NCI-H2107 treated with DMSO at 0.1 percent for 48 hours (cell line): ENCODE measurements at regions not wholly inside any gene's neighbourhood (a gene's known extent, or its start where the extent isn't known, plus 50 kb on each side); places are given as distances from the start of the nearest gene placed in this dataset.

ENCODE experiments used
- DNase-seq: peaks from one replicate; lab custom pipeline; 2025; ENCODE audit not compliant: unreplicated experiment; lab: John Stamatoyannopoulos, UW

- no peak for DNase-seq
Measured at GRCh38 chr14:87816416-87816815, 176.6 kb downstream of the GALC start.

GRCh38 chr14:87815121-87815520 is 177.9 kb downstream of the GALC start:
- DNase-seq, result no peak

DNA sequence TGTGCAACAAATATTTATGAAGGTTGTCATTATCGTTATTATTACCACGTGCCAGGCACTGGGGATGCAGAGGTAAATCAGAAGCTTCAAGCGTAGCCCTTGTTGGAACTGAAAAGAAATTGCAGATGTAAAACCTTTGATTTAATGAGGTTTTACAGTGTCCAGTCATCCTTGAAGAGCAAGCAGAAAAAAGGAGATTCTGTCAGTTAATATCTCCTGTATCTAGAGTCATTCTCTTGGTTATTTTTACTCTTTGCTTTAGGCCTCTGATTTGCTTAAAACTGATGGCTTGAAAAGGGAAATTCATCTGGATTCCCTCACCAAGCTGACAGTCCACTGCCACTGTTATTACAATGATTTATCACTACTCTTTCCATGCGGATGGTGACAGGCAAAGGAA is 179.3 kb downstream of the GALC start:
- DNase-seq, result no peak

- peak; percentile 36 for DNase-seq
Measured at GRCh38 chr14:87813211-87813610, 179.8 kb downstream of the GALC start.

DNA sequence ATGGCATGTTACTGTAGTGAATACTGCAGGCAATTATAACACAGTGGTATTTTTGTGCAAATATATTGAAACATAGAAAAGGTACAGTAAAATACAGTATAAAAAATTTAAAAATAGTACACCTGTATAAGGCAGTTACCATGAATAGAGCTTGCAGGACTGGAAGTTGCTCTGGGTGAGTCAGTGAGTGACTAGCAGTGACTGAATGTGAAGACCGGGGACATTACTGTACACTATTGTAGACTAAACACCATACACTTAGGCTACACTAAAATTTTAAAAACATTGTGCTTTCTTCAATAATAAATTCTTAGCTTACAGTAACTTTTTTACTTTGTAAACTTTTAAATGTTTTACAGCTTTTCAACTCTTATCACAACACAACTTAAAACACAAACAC is 181.7 kb downstream of the GALC start:
- DNase-seq, result no peak

DNA sequence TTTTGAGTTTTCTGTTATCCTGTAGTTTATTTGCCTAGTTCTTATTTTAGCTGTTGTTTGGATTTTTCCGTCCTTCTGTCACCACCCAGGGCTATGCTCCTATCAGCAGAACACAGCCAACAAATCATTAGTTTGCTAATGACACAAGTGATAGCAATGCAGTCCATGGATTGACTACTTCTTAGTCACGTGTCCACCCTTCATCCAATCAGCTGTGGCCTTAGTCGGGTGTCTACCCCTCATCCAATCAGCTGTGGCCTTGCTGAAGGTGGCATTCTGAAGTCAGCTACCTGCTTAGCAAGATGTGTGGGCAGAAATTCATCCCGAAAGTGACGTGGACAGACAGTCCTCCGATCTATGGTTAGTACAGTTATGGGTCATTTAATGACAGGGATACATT is 182.3 kb downstream of the GALC start:
- no peak for DNase-seq

DNA sequence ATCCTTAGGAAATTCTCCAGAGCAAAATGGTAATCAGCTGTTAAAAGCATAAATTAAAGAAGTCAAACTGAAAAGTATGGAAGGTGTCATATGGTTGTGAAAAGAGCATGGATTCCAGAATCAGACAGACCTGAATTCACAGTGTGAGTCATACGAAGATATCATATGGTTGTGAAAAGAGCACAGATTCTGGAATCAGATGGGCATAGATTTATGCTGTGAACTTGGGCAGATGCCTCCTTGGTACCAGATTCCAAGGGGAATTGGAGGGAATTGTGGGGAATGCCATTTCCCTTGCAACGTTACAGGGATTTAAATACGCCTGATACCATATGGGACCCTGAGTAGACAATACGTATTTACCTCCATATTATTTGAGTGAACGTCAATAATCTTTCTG is 183.7 kb downstream of the GALC start:
- no peak for DNase-seq

DNA sequence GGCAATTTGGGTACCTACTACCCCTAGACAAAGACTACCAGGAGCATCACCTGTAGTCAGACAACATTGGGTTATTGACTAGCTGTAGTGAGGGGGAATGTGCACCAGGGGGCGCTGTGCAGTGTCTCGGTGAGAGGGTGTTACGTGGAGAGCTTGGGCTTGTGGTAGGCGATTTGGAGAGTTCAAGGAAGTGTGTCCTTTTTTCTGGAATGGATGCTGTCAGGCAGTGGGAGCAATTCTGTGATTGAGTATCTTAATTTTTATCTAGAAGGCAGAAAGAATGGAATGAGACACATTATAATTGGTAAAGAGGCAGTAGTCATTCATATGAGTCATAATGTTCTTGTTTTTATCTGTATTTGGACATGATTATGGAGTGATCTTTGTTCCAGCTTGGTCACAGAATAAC is 187.7 kb downstream of the GALC start:
- peak; percentile 16 for DNase-seq

DNA sequence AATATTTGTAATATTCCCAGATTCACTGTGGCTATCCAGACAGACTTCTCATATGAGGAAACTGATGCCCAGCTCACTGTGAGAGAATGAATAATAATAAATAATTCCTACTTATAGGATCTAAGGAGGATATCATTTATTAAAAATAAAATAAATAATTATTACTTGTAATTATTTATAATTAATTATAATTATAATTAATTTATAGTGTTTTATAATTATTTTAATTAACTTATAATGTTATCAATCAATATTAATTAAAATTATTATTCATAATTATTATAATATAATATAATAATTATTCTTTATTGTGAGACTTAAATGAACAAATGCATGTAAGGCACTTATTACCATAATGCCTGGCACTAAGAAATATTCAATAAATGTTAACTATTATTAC is 192.8 kb downstream of the GALC start:
- no peak for DNase-seq

DNA sequence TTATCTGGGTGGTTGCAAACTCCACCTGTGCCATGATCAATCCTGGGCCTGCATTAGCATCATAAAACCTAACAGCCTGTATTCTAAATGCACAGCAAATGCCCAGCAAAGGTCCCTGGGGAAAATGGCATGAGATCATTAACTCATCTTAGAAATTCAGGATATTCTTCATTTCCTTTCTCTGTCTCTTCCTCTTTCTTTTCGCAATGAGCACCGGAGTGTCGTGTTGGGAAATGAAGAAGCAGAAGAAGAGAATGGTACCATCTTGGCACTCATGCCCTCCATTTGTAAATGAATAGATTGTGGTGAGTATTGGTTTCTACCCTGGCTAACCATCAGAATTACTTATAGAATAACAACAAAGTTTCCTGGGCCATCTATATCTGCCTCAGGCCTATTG is 193.6 kb downstream of the GALC start:
- no peak for DNase-seq

DNA sequence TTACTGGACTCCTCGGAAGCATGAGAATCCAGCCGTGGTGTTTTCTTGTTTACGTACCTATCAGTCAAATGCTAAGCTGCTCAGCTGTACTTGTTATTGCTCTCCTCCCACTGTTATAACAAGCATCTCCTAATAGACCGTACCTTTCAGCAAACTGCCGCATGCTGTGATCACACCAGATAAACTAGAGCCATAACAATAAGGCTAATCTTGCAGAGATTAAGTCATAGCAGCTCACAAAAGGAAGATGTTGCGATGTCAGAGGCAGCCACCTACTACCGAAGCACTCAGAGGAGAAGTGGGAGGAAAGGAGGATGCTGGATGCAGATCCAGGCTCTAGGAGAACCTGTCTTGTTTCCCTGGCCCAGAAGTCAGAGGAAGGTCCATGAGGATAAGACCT is 196.0 kb downstream of the GALC start:
- DNase-seq, result no peak

DNA sequence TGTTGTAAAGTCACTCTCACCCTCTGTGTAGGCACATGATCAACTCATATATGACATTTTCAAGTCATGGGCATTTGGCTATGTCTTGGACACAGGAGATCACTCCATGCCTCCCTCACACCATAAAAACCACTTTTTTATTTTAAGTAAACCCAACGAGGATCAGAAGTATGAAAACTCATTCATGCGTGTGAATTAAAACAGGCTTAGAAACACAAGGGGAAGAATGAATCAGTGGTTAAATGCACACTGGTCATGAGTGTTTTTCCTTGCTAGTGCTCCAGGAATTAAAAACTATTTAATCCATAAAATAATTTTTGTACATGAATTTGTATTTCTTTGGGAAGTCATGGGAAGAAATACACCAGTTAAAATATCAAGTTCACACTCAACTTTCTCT is 198.4 kb downstream of the GALC start:
- DNase-seq, result no peak

DNA sequence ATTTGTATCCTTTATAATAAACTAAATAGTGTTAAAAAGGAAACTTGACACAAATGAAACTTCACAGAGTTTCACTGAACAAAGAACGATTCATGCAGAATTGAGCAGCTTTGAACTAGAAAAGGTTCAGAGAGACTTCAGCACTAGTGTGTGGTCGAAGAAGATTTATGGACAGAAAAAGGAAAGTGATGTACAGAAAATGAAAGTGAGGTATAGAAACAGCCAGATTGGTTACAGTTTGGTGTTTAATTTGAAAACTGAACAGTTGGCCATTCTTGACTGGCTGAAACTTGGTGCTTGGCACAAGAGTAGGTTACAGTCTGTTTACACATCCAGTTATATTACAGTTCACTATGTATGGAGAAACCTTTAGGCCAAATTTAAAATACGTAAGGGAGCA is 207.1 kb downstream of the GALC start:
- DNase-seq, result no peak

- no peak for DNase-seq
Measured at GRCh38 chr14:87784386-87784785, 208.6 kb downstream of the GALC start.

DNA sequence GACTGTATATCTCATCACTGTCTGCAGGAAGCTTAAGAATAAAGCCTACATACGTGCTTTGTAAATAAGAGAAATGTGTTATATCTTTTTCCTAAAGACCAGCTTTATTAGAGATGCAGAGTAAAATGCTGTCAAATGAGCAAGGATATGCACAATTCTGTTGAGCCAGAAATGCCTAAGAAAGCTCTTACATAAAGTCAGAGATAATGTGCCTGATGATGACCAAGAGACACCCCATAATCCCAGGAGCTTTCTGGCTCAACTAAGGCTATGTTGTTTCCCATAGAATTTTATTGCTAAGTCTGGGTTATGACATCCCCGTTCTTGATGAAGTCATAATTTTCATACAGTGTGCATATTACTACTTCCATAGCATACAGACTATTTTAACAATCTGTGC is 209.9 kb downstream of the GALC start:
- DNase-seq, result no peak

GRCh38 chr14:87772854-87773253 is 220.1 kb downstream of the GALC start:
- no peak for DNase-seq

DNA sequence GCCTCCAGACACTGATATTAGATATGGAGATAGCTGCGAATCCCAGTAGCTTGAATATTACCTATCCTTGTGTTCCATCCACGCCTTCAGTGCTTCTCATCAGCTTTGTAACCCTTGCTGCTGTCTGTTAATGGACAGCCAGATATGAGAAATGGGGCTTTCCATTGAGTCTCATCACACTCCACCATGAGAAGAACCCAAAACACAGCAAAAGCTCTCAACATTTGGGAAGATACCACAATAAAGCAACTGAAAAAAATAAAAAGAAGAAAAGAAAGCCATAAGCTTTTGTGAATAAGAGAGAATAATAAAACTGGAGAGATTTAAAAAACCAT is 225.4 kb downstream of the GALC start:
- DNase-seq, result no peak

GRCh38 chr14:87758876-87759275 is 234.1 kb downstream of the GALC start:
- DNase-seq, result no peak

DNA sequence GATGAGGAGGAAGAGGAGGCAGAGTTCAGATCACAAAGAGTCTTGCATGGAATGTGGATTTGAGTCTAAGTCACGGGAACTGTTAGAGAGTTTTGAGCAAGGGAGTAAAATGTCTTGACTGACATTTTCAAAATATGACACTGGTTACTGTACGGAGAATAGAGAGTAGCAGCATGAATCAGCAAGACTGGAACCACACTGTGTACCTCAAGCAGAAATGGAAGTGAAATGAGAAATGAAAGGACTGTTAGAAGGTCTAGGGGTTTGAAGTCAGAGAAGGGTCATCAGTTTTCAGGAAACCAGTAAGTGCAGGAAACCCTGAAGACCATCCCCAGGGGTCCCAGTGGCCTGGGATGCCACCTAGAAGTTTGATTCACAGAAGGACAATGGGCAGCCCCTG is 236.3 kb downstream of the GALC start:
- no peak for DNase-seq

- no peak for DNase-seq
Measured at GRCh38 chr14:87754520-87755223, 238.3 kb downstream of the GALC start.

GRCh38 chr14:87748558-87748957 is 244.4 kb downstream of the GALC start:
- no peak for DNase-seq

GRCh38 chr14:87745507-87746118 is 247.4 kb downstream of the GALC start:
- DNase-seq, result peak; percentile 67
